Upper lobe of left lung (tissue), 6 donors: ENCODE measurements at regions not wholly inside any gene's neighbourhood (a gene's known extent, or its start where the extent isn't known, plus 50 kb on each side); places are given as distances from the start of the nearest gene placed in this dataset.

Source experiments
- ATAC-seq, 2 donors: fragments of 200-7000 bp; cut with Tn5 transposase; one replicate each; pipeline ENCODE4 v1.9.1; 2022; ENCODE audit warnings: mild to moderate bottlenecking in 2 of 2, moderate library complexity in 2 of 2; ENCODE audit not compliant: low FRiP score in 2 of 2
- DNase-seq, 2 donors: peaks; one replicate each; pipeline ENCODE4 v3.0.0-alpha.2; 2019 to 2020
- H3K27ac ChIP-seq, 4 donors: fragments of 200-600 bp; sonication (generic); one replicate each; pipeline ENCODE4 v1.5.1; 2016 to 2019
- H3K27me3 ChIP-seq, 4 donors: fragments of 200-600 bp; sonication (generic); one replicate each; pipeline ENCODE4 v1.5.1; 2017 to 2019
- H3K36me3 ChIP-seq, 4 donors: fragments of 200-600 bp; sonication (generic); one replicate each; pipeline ENCODE4 v1.5.1; 2016 to 2019
- H3K4me1 ChIP-seq, 4 donors: fragments of 200-600 bp; sonication (generic); one replicate each; pipeline ENCODE4 v1.5.1; 2018 to 2019
- H3K4me3 ChIP-seq, 4 donors: fragments of 200-600 bp; sonication (generic); one replicate each; pipeline ENCODE4 v1.5.1; 2017 to 2019; ENCODE audit warnings: mild to moderate bottlenecking in 2 of 4, moderate library complexity in 1 of 4
- H3K9me3 ChIP-seq, 4 donors: fragments of 200-600 bp; sonication (generic); one replicate each; pipeline ENCODE4 v1.5.1; 2018 to 2019
- CTCF ChIP-seq, 6 experiments: fragments of 450-650 bp in 4 of 6; fragments of 200-600 bp in 2 of 6; sonication (generic) in 2 of 6; IDR thresholded peaks; one replicate each; pipeline ENCODE4 v1.5.1; 2016 to 2019; ENCODE audit warnings: antibody characterized with exemption in 6 of 6
- EP300 ChIP-seq, 4 donors: sonication (generic); formaldehyde crosslinking; IDR thresholded peaks; one replicate each; pipeline ENCODE4 v1.5.1; 2017; ENCODE audit warnings: antibody characterized with exemption in 4 of 4, control low read depth in 2 of 4
- POLR2A ChIP-seq, 4 donors: fragments of 450-650 bp; IDR thresholded peaks; one replicate each; pipeline ENCODE4 v1.5.1; 2016 to 2017; ENCODE audit warnings: antibody characterized with exemption in 4 of 4, mild to moderate bottlenecking in 2 of 4
- POLR2AphosphoS5 ChIP-seq, 2 donors: sonication (generic); formaldehyde crosslinking; IDR thresholded peaks; one replicate each; pipeline ENCODE4 v1.5.1; 2017; ENCODE audit warnings: antibody characterized with exemption in 2 of 2
- WGBS, 2 donors: methylation state at CpG; one replicate each; pipeline ENCODE4 v1.1.5; 2017 to 2018; 5-methylcytosine and 5-hydroxymethylcytosine counted together
- donor health status: DM: no; HTN: no; CAD: no; lungs with moderate emphysema.
- donor health status: DM: no; HTN: yes; CAD: no; lungs with severe emphysema.

GRCh38 chr17:54435966-54436365 lies 464.7 kb upstream of the TOM1L1 start:
- WGBS, 2 donors = 60% methylated on average over 10 of the region's 10 CpGs; no CpG with 5 or more reads in 1 of the 2 donors

GRCh38 chr17:54439816-54440215 lies 460.8 kb upstream of the TOM1L1 start:
- H3K27ac ChIP-seq = no peak overlapping the region
- H3K9me3 ChIP-seq = no peaks in the 10 kb centered on the region
- H3K4me1 ChIP-seq = no peaks in the 10 kb centered on the region
- no peak overlapping the region for H3K4me3 ChIP-seq
- no peak for TF ChIP-seq CTCF (IDR thresholded peaks at IDR 0.05)
- no peak for TF ChIP-seq POLR2AphosphoS5 (IDR thresholded peaks at IDR 0.05)
- TF ChIP-seq POLR2A (IDR thresholded peaks at IDR 0.05) = no peak
- no peak for TF ChIP-seq EP300 (IDR thresholded peaks at IDR 0.05)
- DNase-seq (no peak), ATAC-seq (no peak)
- H3K36me3 ChIP-seq = no peaks in the 10 kb centered on the region
- 72 to 78% methylated on average over 6 to 7 of the region's 7 CpGs for WGBS, 2 donors
- H3K27me3 ChIP-seq = no peaks in the 10 kb centered on the region

More at GRCh38 chr17:54435966-54436365, 464.7 kb upstream of the TOM1L1 start:
- no peak overlapping the region for H3K27ac ChIP-seq
- H3K4me3 ChIP-seq = no peak overlapping the region
- no peaks in the 10 kb centered on the region for H3K27me3 ChIP-seq
- TF ChIP-seq CTCF (IDR thresholded peaks at IDR 0.05) = no peak
- TF ChIP-seq EP300 (IDR thresholded peaks at IDR 0.05) = no peak
- TF ChIP-seq POLR2A (IDR thresholded peaks at IDR 0.05) = no peak
- TF ChIP-seq POLR2AphosphoS5 (IDR thresholded peaks at IDR 0.05) = no peak
- DNase-seq (no peak), ATAC-seq (no peak)
- no peaks in the 10 kb centered on the region for H3K36me3 ChIP-seq
- no peaks in the 10 kb centered on the region for H3K4me1 ChIP-seq
- no peaks in the 10 kb centered on the region for H3K9me3 ChIP-seq

- DNase-seq (no peak), ATAC-seq (no peak)
- Histone ChIP-seq H3K36me3 (no peaks in the 10 kb centered on the region), H3K4me1 (no peaks in the 10 kb centered on the region), H3K27ac (no peak overlapping the region), H3K9me3 (peaks cover 0 to 8% (median 4%) of the 10 kb centered on the region in 4 donors), H3K4me3 (no peak overlapping the region), H3K27me3 (no peaks in the 10 kb centered on the region)
- WGBS, 2 donors = 83 to 88% methylated on average over 1 of the region's 1 CpG
- TF ChIP-seq POLR2A (IDR thresholded peaks at IDR 0.05) (no peak), POLR2AphosphoS5 (IDR thresholded peaks at IDR 0.05) (no peak), EP300 (IDR thresholded peaks at IDR 0.05) (no peak), CTCF (IDR thresholded peaks at IDR 0.05) (no peak)
Observed at GRCh38 chr17:54451051-54451450, 449.6 kb upstream of the TOM1L1 start.

GRCh38 chr17:54452666-54453348 lies 447.8 kb upstream of the TOM1L1 start:
- H3K27me3 ChIP-seq = no peaks in the 10 kb centered on the region
- DNase-seq (no peak), ATAC-seq (no peak)
- WGBS, 2 donors = 87 to 90% methylated on average over 6 of the region's 6 CpGs
- no peak overlapping the region for H3K4me3 ChIP-seq
- H3K9me3 ChIP-seq = peaks cover 0 to 8% (median 4%) of the 10 kb centered on the region in 4 donors
- H3K27ac ChIP-seq = no peak overlapping the region
- H3K36me3 ChIP-seq = no peaks in the 10 kb centered on the region
- H3K4me1 ChIP-seq = no peaks in the 10 kb centered on the region
- TF ChIP-seq POLR2AphosphoS5 (IDR thresholded peaks at IDR 0.05) (no peak), CTCF (IDR thresholded peaks at IDR 0.05) (no peak), EP300 (IDR thresholded peaks at IDR 0.05) (no peak), POLR2A (IDR thresholded peaks at IDR 0.05) (no peak)
